Nephron (organoid): ENCODE measurements at regions not wholly inside any gene's neighbourhood (a gene's known extent, or its start where the extent isn't known, plus 50 kb on each side); places are given as distances from the start of the nearest gene placed in this dataset.
"Not testable (repeated sequence)": the region's sequence is repeated elsewhere in the genome, so short reads cannot be mapped to it uniquely, and the experiment has no call there.

Source experiments
- H3K27ac Mint-ChIP-seq, 3 experiments: 2 replicates each; pipeline ENCODE4 v1.8.0; 2020; ENCODE audit warnings: mixed read lengths in 3 of 3, mild to moderate bottlenecking in 2 of 3, moderate library complexity in 1 of 3
- H3K27me3 Mint-ChIP-seq: 2 replicates; pipeline ENCODE4 v1.8.0; 2021; ENCODE audit warnings: low read depth, mild to moderate bottlenecking, moderate library complexity, mixed read lengths
- H3K36me3 Mint-ChIP-seq: 2 replicates; pipeline ENCODE4 v1.8.0; 2020; ENCODE audit warnings: low read depth, mixed read lengths
- H3K4me1 Mint-ChIP-seq: 2 replicates; pipeline ENCODE4 v1.8.0; 2020; ENCODE audit warnings: mixed read lengths
- H3K4me3 Mint-ChIP-seq, 3 experiments: 2 replicates each; pipeline ENCODE4 v1.8.0; 2020; ENCODE audit warnings: mild to moderate bottlenecking in 3 of 3, mixed read lengths in 3 of 3, moderate library complexity in 2 of 3
- H3K9me3 Mint-ChIP-seq: 2 replicates; pipeline ENCODE4 v1.8.0; 2020; ENCODE audit warnings: mixed read lengths
- TF ChIP-seq, protein P1 (sequence below), 3 experiments: fragments of 200-600 bp; sonication (generic); IDR thresholded peaks; one replicate each; pipeline ENCODE4 v1.5.0; 2021; ENCODE audit warnings: antibody characterized with exemption in 3 of 3; ENCODE audit not compliant: unreplicated experiment in 3 of 3

DNA sequence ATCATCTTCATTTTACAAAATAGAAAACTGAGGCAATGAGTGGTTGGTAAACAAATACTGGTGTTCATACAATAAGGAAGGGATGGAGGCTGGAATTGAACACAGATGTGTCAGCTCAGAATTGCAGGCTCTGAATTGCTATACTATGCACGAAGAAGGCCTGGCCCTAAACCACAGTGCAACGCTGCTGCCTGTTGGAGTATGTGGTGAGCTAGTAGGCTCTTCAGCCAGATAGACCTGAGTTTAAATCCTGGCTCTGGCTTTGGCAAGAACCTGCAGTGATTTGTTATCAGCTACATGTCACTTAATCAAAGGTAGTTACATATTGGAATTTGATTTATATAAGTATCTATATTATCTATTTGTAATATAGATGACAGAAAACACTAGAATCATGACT is 1602.4 kb upstream of the CELF4 start:
- no peaks in the 10 kb centered on the region for H3K4me1 Mint-ChIP-seq
- H3K9me3 Mint-ChIP-seq = no peaks in the 10 kb centered on the region
- TF ChIP-seq, protein P1, sequence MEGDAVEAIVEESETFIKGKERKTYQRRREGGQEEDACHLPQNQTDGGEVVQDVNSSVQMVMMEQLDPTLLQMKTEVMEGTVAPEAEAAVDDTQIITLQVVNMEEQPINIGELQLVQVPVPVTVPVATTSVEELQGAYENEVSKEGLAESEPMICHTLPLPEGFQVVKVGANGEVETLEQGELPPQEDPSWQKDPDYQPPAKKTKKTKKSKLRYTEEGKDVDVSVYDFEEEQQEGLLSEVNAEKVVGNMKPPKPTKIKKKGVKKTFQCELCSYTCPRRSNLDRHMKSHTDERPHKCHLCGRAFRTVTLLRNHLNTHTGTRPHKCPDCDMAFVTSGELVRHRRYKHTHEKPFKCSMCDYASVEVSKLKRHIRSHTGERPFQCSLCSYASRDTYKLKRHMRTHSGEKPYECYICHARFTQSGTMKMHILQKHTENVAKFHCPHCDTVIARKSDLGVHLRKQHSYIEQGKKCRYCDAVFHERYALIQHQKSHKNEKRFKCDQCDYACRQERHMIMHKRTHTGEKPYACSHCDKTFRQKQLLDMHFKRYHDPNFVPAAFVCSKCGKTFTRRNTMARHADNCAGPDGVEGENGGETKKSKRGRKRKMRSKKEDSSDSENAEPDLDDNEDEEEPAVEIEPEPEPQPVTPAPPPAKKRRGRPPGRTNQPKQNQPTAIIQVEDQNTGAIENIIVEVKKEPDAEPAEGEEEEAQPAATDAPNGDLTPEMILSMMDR (IDR thresholded peaks at IDR 0.05; ENCODE audit: unreplicated experiment in 3 of 3) = no peak
- no peak overlapping the region for H3K27ac Mint-ChIP-seq
- no peak overlapping the region for H3K4me3 Mint-ChIP-seq
- H3K27me3 Mint-ChIP-seq = no peaks in the 10 kb centered on the region
- no peaks in the 10 kb centered on the region for H3K36me3 Mint-ChIP-seq

- Mint-ChIP-seq H3K27me3 (no peaks in the 10 kb centered on the region), H3K27ac (no peak overlapping the region), H3K4me3 (no peak overlapping the region), H3K36me3 (no peaks in the 10 kb centered on the region), H3K4me1 (no peaks in the 10 kb centered on the region), H3K9me3 (no peaks in the 10 kb centered on the region)
- TF ChIP-seq, protein P1 (IDR thresholded peaks at IDR 0.05; ENCODE audit: unreplicated experiment in 3 of 3) = no peak
Observed at GRCh38 chr18:39166776-39167175, 1601.2 kb upstream of the CELF4 start.

GRCh38 chr18:39162013-39162827 is 1596.6 kb upstream of the CELF4 start:
- Mint-ChIP-seq H3K36me3 (no peaks in the 10 kb centered on the region), H3K27ac (no peak overlapping the region), H3K9me3 (no peaks in the 10 kb centered on the region), H3K4me3 (no peak overlapping the region), H3K4me1 (no peaks in the 10 kb centered on the region), H3K27me3 (no peaks in the 10 kb centered on the region)
- TF ChIP-seq, protein P1 (IDR thresholded peaks at IDR 0.05; ENCODE audit: unreplicated experiment in 3 of 3) = no peak

DNA sequence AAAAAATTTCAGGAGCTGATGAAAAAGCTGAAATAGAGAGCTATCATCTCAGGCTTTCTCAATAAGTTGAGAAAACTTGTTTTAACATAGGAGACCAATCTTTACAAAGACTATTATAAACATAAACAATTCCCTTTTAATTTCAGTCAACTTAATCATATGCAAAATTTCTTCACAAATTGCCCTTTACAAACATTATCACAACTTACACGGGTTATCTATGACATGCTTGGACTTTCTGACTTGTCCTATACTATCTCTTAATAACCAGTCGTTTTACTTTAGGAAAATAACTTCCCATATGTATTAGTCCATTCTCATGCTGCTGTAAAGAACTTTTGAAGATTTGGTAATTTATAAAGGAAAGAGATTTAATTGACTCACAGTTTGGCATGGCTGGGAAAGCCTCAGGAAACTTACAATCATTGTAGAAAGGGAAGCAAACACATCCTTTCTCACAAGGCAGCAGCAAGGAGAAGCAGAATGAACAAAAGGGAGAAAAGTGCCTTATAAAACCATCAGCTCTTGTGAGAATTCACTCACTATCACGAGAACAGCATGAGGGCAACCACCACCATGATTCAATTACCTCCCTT is 1583.7 kb upstream of the CELF4 start:
- TF ChIP-seq, protein P1 (IDR thresholded peaks at IDR 0.05; ENCODE audit: unreplicated experiment in 3 of 3) = no peak
- Mint-ChIP-seq H3K4me1 (no peaks in the 10 kb centered on the region), H3K9me3 (peaks cover 40% of the 10 kb centered on the region), H3K27ac (no peak overlapping the region), H3K4me3 (no peak overlapping the region), H3K27me3 (no peaks in the 10 kb centered on the region), H3K36me3 (peaks cover 18% of the 10 kb centered on the region)

DNA sequence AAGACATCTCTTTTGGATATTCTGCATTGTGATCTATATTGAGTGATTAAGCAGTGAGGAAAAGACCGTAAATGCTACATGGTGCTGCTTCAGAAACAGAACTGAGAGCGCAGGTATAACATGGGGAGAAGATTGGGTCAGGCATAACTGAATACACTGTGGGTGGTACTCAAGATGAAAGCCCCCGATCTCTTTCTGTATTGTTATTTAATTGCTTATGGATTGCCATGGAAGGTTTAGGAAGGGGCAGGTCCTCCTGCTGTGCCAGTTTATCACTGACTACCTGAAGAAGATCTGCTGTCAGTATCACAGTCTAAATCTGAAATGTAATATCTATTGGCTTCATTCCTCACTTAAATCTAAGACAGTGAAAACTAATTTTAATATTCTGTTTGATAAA is 1568.7 kb upstream of the CELF4 start:
- no peaks in the 10 kb centered on the region for H3K27me3 Mint-ChIP-seq
- H3K4me3 Mint-ChIP-seq = no peak overlapping the region
- H3K9me3 Mint-ChIP-seq = peaks cover 4% of the 10 kb centered on the region
- no peak overlapping the region for H3K27ac Mint-ChIP-seq
- TF ChIP-seq, protein P1 (IDR thresholded peaks at IDR 0.05; ENCODE audit: unreplicated experiment in 3 of 3) = no peak
- no peaks in the 10 kb centered on the region for H3K4me1 Mint-ChIP-seq
- no peaks in the 10 kb centered on the region for H3K36me3 Mint-ChIP-seq

DNA sequence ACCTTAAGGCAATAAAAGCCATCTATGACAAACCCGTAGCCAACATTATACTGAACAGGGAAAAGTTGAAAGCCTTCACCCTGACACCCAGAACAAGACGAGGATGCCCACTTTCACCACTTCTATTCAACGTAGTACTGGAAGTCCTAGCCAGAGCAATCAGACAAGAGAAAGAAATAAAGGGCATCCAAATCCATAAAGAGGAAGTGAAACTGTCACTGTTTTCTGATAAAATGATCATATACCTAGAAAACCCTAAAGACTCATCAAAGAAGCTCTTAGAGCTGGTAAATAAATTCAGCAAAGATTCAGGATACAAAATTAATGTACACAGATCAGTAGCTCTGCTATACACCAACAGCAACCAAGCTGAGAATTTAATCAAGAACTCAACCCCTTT is 1561.9 kb upstream of the CELF4 start:
- not testable (repeated sequence) for H3K36me3 Mint-ChIP-seq, H3K4me1 Mint-ChIP-seq, H3K27me3 Mint-ChIP-seq, H3K4me3 Mint-ChIP-seq, H3K27ac Mint-ChIP-seq
- H3K9me3 Mint-ChIP-seq = peaks cover 26% of the 10 kb centered on the region
